Endodermal cell (in vitro differentiated cells): ENCODE measurements at regions not wholly inside any gene's neighbourhood (a gene's known extent, or its start where the extent isn't known, plus 50 kb on each side); places are given as distances from the start of the nearest gene placed in this dataset.

ENCODE experiments used
- DNase-seq: peaks from one replicate; pipeline ENCODE4 v3.0.0-alpha.2; 2017
- H3K27ac ChIP-seq: 2 replicates; pipeline ENCODE4 v1.5.1; 2013; ENCODE audit warnings: mild to moderate bottlenecking, low read depth, low read length, moderate library complexity
- H3K27me3 ChIP-seq: 2 replicates; pipeline ENCODE4 v1.6.1; 2013; ENCODE audit warnings: mild to moderate bottlenecking, low read length, moderate library complexity; ENCODE audit not compliant: insufficient read depth, control insufficient read depth, poor library complexity, severe bottlenecking
- H3K36me3 ChIP-seq: 2 replicates; pipeline ENCODE4 v1.7.0; 2013; ENCODE audit warnings: mild to moderate bottlenecking, low read length, moderate library complexity; ENCODE audit not compliant: control insufficient read depth, insufficient read depth
- H3K4me1 ChIP-seq: one replicate; pipeline ENCODE4 v1.7.0; 2013; ENCODE audit warnings: low read length; ENCODE audit not compliant: control insufficient read depth, insufficient read depth
- H3K4me3 ChIP-seq: 2 replicates; pipeline ENCODE4 v1.5.1; 2013; ENCODE audit warnings: mild to moderate bottlenecking, low read length, moderate library complexity
- H3K9ac ChIP-seq: 2 replicates; pipeline ENCODE4 v1.6.1; 2013; ENCODE audit warnings: mild to moderate bottlenecking, low read length, moderate library complexity; ENCODE audit not compliant: poor library complexity, severe bottlenecking; ENCODE audit errors: extremely low read depth
- H3K9me3 ChIP-seq: 2 replicates; pipeline ENCODE4 v1.6.1; 2013; ENCODE audit warnings: mild to moderate bottlenecking, low read length, moderate library complexity; ENCODE audit not compliant: control insufficient read depth
- H3K27ac Mint-ChIP-seq: 2 replicates; pipeline ENCODE4 v1.8.0; 2020; ENCODE audit warnings: mixed read lengths
- H3K27me3 Mint-ChIP-seq: 2 replicates; pipeline ENCODE4 v1.8.0; 2021; ENCODE audit warnings: mild to moderate bottlenecking, mixed read lengths; ENCODE audit not compliant: insufficient read depth
- H3K36me3 Mint-ChIP-seq: 2 replicates; pipeline ENCODE4 v1.8.0; 2020; ENCODE audit warnings: low read depth, mixed read lengths
- H3K4me1 Mint-ChIP-seq: 2 replicates; pipeline ENCODE4 v1.8.0; 2020; ENCODE audit warnings: mixed read lengths
- H3K4me3 Mint-ChIP-seq: 2 replicates; pipeline ENCODE4 v1.8.0; 2020; ENCODE audit warnings: mild to moderate bottlenecking, moderate library complexity, mixed read lengths
- H3K9me3 Mint-ChIP-seq: 2 replicates; pipeline ENCODE4 v1.8.0; 2020; ENCODE audit warnings: mild to moderate bottlenecking, mixed read lengths
- CTCF ChIP-seq: fragments of 200-600 bp; sonication (generic); conservative IDR thresholded peaks from 2 replicates; pipeline ENCODE4 v1.5.0; 2021; ENCODE audit warnings: antibody characterized with exemption, mild to moderate bottlenecking
- WGBS, 2 experiments: methylation state at CpG; one replicate each; pipeline versions ENCODE4 v1.1.5 to v1.1.7; 2013; ENCODE audit warnings: missing lambda C conversion rate in 2 of 2, mixed read lengths in 1 of 2; ENCODE audit not compliant: insufficient coverage in 1 of 2, insufficient read length in 1 of 2; 5-methylcytosine and 5-hydroxymethylcytosine counted together

GRCh38 chr4:36692586-36692985, 411.2 kb downstream of the DTHD1 start:
- H3K9me3 ChIP-seq: peaks cover 7% of the 10 kb centered on the region
- H3K4me3 Mint-ChIP-seq: no peak overlapping the region
- H3K9me3 Mint-ChIP-seq: peaks cover 17% of the 10 kb centered on the region
- H3K4me3 ChIP-seq: no peak overlapping the region
- H3K9ac ChIP-seq: no peak overlapping the region
- no peaks in the 10 kb centered on the region for H3K27me3 Mint-ChIP-seq
- H3K27ac Mint-ChIP-seq: no peak overlapping the region
- H3K36me3 Mint-ChIP-seq: peaks cover 3% of the 10 kb centered on the region
- H3K4me1 Mint-ChIP-seq: no peaks in the 10 kb centered on the region
- no peak for DNase-seq
- no peak overlapping the region for H3K27ac ChIP-seq
- 94 to 100% methylated on average over 1 to 3 of the region's 4 CpGs for WGBS, 2 experiments
- no peak for TF ChIP-seq CTCF
- H3K27me3 ChIP-seq: no peaks in the 10 kb centered on the region
- no peaks in the 10 kb centered on the region for H3K4me1 ChIP-seq
- no peaks in the 10 kb centered on the region for H3K36me3 ChIP-seq

GRCh38 chr4:36702245-36702644, 420.8 kb downstream of the DTHD1 start:
- Histone ChIP-seq H3K4me3 (no peak overlapping the region), H3K27ac (no peak overlapping the region), H3K27me3 (no peaks in the 10 kb centered on the region), H3K9ac (no peak overlapping the region), H3K36me3 (no peaks in the 10 kb centered on the region), H3K4me1 (no peaks in the 10 kb centered on the region), H3K9me3 (peaks cover 28% of the 10 kb centered on the region)
- WGBS, 2 experiments: 92% methylated on average over 1 of the region's 1 CpG; no CpG with 5 or more reads in 1 of the 2 experiments
- Mint-ChIP-seq H3K4me1 (no peaks in the 10 kb centered on the region), H3K27me3 (no peaks in the 10 kb centered on the region), H3K27ac (no peak overlapping the region), H3K9me3 (peaks cover 42% of the 10 kb centered on the region), H3K36me3 (peaks cover 5% of the 10 kb centered on the region), H3K4me3 (no peak overlapping the region)
- no peak for DNase-seq
- no peak for TF ChIP-seq CTCF

- no peak overlapping the region for H3K4me3 ChIP-seq
- no peak overlapping the region for H3K9ac ChIP-seq
- no peak for TF ChIP-seq CTCF
- H3K27me3 Mint-ChIP-seq: peaks cover 3% of the 10 kb centered on the region
- no peak overlapping the region for H3K4me3 Mint-ChIP-seq
- H3K9me3 Mint-ChIP-seq: peaks cover 46% of the 10 kb centered on the region
- H3K27ac Mint-ChIP-seq: no peak overlapping the region
- no peak overlapping the region for H3K27ac ChIP-seq
- H3K9me3 ChIP-seq: peaks cover 32% of the 10 kb centered on the region
- no peaks in the 10 kb centered on the region for H3K27me3 ChIP-seq
- no peaks in the 10 kb centered on the region for H3K36me3 ChIP-seq
- no peaks in the 10 kb centered on the region for H3K4me1 Mint-ChIP-seq
- DNase-seq: no peak
- no peaks in the 10 kb centered on the region for H3K4me1 ChIP-seq
- H3K36me3 Mint-ChIP-seq: peaks cover 5% of the 10 kb centered on the region
These were observed 422.9 kb downstream of the DTHD1 start for GRCh38 chr4:36704289-36704688.
